HG02623 (cell line): ENCODE measurements at regions not wholly inside any gene's neighbourhood (a gene's known extent, or its start where the extent isn't known, plus 50 kb on each side); places are given as distances from the start of the nearest gene placed in this dataset.

ENCODE experiments used
- ATAC-seq: cut with Tn5 transposase; IDR thresholded peaks from one replicate; pipeline ENCODE4 v1.9.1; 2021; ENCODE audit warnings: moderate library complexity; ENCODE audit not compliant: unreplicated experiment

- no peak for ATAC-seq
Observed at GRCh38 chr4:80145739-80146138, 51.6 kb upstream of the PRDM8 start.

GRCh38 chr4:80144676-80145470 lies 52.4 kb upstream of the PRDM8 start:
- no peak for ATAC-seq

- ATAC-seq: no peak
Observed at GRCh38 chr4:80143307-80143679, 54.0 kb upstream of the PRDM8 start.

- no peak for ATAC-seq
Observed at GRCh38 chr4:80142394-80143306, 54.7 kb upstream of the PRDM8 start.

GRCh38 chr4:80141543-80141942 lies 55.8 kb upstream of the PRDM8 start:
- no peak for ATAC-seq

GRCh38 chr4:80140194-80140593 lies 57.1 kb upstream of the PRDM8 start:
- no peak for ATAC-seq

- ATAC-seq: no peak
Observed at GRCh38 chr4:80139671-80140070, 57.6 kb upstream of the PRDM8 start.

- ATAC-seq: peak; percentile 96
Observed at GRCh38 chr4:80138551-80139538, 58.5 kb upstream of the PRDM8 start.

- no peak for ATAC-seq
Observed at GRCh38 chr4:80137631-80138030, 59.7 kb upstream of the PRDM8 start.

GRCh38 chr4:80136270-80136669 lies 61.0 kb upstream of the PRDM8 start:
- no peak for ATAC-seq

GRCh38 chr4:80135702-80136058 lies 61.6 kb upstream of the PRDM8 start:
- ATAC-seq: no peak

GRCh38 chr4:80134936-80135701 lies 62.1 kb upstream of the ANTXR2 start:
- no peak for ATAC-seq

- ATAC-seq: no peak
Observed at GRCh38 chr4:80133240-80133783, 60.3 kb upstream of the ANTXR2 start.

GRCh38 chr4:80129785-80130184 lies 56.8 kb upstream of the ANTXR2 start:
- no peak for ATAC-seq

GRCh38 chr4:80128941-80129340 lies 55.9 kb upstream of the ANTXR2 start:
- no peak for ATAC-seq

GRCh38 chr4:80127870-80128419 lies 54.9 kb upstream of the ANTXR2 start:
- ATAC-seq: no peak

- no peak for ATAC-seq
Observed at GRCh38 chr4:80126435-80126834, 53.4 kb upstream of the ANTXR2 start.

GRCh38 chr4:80125252-80126177 lies 52.5 kb upstream of the ANTXR2 start:
- peak; percentile 62 for ATAC-seq
